ENCODE measurements at regions not wholly inside any gene's neighbourhood (a gene's known extent, or its start where the extent isn't known, plus 50 kb on each side); places are given as distances from the start of the nearest gene placed in this dataset.
A peak's percentile ranks its signal among the peaks of the same experiment; 100 is the strongest.

DNA sequence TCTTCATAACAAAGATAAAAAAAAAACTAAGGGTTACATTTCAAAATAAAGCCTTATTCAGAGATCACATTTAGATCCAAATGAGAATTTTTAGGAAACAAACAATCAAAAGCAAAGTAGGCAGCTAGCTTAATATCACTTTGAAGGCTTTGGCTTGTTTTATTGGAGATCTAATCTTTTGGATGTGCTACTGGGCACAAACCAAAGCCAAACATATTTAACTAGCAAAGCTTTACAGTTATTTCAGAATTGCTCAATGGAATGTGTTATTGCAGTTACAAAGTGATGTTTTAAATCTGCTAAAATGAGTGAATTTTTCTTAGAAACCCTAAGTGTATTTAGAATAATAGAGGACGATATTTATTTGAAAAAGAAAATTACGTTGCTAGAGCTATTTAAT, 114.7 kb upstream of the KLHL1 start:
- DNase-seq = no peak

DNA sequence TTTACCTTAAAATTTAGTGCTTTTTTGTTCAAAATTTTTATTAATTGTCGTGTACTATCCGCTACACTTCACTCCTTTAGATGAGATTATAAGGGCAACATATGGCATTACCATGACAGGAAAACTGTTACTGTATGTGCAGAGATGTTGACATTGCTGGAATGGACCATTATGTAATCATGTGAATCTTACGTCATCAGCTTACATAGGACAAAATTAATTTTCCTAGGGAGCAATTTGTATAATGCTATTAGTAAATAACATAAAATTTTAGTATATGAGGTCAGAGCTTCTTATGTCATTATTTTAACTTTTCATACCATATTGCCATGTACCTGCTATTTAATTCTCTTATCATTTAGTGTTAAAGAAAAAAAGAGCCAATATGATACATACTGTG, 110.4 kb upstream of the KLHL1 start:
- DNase-seq = no peak

DNA sequence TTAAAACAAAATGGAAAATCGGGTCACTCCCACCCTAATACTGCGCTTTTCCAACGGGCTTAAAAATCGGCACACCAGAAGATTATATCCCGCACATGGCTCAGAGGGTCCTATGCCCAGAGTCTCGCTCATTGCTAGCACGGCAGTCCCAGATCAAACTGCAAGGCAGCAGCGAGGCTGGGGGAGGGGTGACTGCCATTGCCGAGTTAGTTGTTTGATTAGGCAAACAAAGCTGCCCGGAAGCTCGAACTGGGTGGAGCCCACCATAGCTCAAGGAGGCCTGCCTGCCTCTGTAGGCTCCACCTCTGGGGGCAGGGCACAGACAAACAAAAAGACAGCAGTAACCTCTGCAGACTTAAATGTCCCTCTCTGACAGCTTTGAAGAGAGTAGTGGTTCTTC, 100.7 kb upstream of the KLHL1 start:
- peak; percentile 82 to 87 for DNase-seq

DNA sequence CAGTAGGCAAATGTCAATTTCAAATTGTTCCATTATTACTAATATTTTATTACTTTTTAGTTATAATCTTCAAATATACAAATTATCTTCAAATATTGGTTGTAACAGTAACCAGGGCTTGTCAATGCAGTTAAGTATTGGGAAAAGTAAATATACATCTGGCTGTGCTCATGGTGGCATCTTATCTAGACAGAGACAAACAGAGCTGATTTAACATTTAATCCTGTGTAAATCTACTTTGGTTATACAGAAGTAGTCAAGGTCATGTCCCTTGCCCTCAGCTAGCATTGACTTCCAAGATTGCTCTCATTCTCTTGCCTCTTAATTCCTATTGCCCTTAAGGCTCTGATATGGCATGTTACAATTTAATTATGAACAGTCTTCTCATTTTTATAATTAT, 98.4 kb upstream of the KLHL1 start:
- no peak for DNase-seq

DNA sequence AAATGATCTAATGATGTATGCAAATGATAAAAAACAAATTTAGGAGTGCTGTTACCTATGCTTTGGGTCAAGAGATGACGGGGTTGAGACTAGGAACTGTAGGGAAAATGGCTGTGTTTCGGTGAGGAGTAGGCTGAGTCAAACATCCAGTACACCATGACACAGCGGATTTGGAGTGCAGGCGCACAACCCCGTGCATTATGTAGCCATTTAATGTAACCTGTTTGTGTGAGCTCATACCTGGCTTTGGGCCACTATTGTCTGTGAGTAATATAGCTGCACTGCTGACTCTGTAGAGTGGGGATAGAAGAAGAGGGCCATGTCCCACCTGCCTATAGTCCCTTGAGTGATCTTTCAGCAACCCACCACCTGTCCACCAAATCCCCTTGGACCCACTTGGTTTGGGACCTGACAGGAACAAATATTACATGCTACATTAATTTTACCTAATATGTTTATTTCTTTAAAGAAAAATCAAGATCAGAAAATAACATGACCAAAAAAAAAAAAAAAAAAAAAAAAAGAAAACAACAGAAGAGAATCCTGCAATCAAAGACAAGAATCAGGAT, 95.5 kb upstream of the KLHL1 start:
- peak in 1 of 2 experiments; percentile 48 for DNase-seq

DNA sequence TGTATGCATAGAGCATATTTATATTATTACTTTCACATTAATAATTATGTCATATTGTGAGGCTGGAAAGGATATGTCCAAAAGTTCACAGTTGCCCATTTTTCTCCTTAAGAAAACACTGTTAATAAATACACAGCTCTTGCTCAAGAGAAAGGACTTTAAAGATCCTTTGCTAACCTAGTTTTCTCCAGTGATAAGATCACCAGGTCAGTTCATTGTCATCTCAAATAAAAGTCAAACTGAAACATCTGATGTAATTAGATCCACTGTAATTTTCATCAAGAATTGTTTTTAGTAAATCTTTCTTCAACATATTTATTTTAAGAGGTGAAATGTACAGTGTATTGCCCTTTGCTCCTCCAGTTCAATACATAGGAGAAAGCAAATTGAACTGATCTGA, 82.8 kb upstream of the KLHL1 start:
- no peak for DNase-seq

DNA sequence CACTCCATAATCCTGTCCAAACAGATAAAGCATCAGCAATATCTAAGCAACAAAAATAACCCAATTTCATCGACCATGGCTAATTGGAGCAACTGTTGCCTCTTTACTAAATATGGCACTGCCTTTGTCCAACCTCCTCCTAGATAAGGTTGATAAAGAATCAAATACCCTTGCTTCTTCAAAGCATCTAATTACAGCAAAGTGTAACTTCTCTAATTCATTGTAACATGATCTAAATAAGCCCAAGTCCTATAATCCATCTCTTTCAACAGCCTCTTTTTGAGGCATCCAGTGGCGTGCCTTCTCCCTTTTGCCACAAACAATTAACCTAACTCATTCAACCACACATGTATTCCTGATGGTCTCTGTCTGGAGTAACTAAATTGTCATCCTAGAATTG, 81.7 kb upstream of the KLHL1 start:
- DNase-seq = no peak

DNA sequence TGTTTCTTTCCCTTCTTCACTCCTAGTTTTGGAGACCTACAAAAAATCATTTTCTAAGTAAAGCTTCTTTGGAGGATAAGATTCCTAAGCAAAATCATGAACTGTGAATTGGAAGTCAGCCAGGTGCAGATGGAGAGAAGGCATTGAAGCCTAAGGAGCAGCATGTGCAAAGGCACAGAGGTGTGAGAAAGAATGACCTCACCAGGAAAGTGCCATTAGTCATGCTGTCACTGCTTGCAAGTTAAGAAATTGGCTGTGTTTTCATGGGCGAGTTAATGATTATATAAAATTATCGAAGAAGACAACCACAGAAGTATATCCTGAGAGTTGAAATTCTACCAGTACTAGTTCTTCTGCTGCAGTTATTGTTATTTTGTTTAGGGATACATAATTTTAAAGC, 80.3 kb upstream of the KLHL1 start:
- DNase-seq = no peak

DNA sequence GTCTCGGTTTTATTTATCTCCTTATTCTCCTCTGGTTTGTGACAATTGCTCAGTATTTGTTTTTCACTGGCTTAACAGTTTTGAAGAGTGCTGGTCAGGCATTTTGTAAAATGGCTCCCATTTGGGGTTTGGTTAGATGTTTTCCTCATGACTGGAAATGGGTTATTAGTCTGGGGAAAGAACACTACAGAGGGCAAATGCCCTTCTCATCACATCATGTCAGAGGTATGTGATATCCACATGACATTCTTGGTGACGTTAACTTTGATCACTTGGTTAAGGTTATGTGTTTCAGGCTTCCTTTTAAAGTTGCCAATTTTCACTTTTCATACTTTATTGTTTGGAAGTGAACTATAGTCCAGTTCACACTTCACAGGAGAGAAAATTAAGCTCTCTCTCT, 74.8 kb upstream of the KLHL1 start:
- no peak for DNase-seq

All from NCI-H526 (cell line).